ENCODE measurements at regions not wholly inside any gene's neighbourhood (a gene's known extent, or its start where the extent isn't known, plus 50 kb on each side); places are given as distances from the start of the nearest gene placed in this dataset.

DNA sequence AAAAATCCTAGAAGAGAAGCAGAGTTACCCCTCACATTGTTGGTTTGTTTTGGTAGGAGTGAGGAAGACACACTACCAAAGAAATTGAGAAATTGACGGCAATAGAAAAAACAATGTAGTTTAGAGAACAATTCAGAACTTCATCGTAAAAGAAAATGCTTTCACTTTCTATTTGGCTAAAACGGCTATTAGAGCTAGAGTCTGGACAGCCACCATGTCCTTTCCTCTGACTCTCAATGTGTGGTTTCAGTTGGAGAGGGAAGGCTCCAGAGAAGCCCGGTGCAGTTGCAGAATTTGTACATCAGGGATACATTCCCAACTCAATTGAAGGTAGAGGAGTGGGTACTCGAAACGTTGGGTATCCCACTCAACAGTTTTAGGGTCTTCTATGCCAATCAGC, 535.3 kb downstream of the GALC start:
- no peaks in the 10 kb centered on the region for H3K4me1 ChIP-seq
- 79% methylated on average over 6 of the region's 6 CpGs for WGBS, 2 donors
- DNase-seq, result no peak
- no peaks in the 10 kb centered on the region for H3K36me3 ChIP-seq
- H3K9me3 ChIP-seq, result no peaks in the 10 kb centered on the region
- TF ChIP-seq, protein P1, sequence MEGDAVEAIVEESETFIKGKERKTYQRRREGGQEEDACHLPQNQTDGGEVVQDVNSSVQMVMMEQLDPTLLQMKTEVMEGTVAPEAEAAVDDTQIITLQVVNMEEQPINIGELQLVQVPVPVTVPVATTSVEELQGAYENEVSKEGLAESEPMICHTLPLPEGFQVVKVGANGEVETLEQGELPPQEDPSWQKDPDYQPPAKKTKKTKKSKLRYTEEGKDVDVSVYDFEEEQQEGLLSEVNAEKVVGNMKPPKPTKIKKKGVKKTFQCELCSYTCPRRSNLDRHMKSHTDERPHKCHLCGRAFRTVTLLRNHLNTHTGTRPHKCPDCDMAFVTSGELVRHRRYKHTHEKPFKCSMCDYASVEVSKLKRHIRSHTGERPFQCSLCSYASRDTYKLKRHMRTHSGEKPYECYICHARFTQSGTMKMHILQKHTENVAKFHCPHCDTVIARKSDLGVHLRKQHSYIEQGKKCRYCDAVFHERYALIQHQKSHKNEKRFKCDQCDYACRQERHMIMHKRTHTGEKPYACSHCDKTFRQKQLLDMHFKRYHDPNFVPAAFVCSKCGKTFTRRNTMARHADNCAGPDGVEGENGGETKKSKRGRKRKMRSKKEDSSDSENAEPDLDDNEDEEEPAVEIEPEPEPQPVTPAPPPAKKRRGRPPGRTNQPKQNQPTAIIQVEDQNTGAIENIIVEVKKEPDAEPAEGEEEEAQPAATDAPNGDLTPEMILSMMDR (IDR thresholded peaks at IDR 0.05), result no peak
- no peak for TF ChIP-seq POLR2A (IDR thresholded peaks at IDR 0.05)
- intact Hi-C loops (cut with DNase I), result no loop called here
- H3K27ac ChIP-seq, result no peak overlapping the region
- no peak overlapping the region for H3K4me3 ChIP-seq (replicated peaks in 1 of 3)
- H3K27me3 ChIP-seq, result no peaks in the 10 kb centered on the region

DNA sequence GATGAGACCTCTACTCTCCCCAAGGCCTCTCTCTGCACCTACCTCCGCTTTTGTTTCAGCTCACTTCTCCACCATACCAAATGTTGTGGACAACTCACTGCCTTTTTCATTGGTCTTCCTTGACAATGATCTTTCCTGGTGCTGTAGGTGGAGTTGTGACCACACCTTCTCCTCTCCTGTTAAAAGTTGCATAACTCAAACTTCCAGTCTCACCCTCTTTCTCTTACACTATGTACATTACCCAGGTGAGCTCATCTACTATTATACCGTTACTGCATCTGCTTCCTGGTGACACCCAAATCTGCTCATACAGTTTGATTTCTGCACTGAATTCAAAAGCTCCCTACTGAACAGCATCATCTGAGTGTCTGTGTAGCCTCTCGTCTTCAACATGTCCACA, 542.8 kb downstream of the GALC start:
- H3K4me1 ChIP-seq, result no peaks in the 10 kb centered on the region
- no peak overlapping the region for H3K27ac ChIP-seq
- no peaks in the 10 kb centered on the region for H3K9me3 ChIP-seq
- intact Hi-C loops (cut with DNase I), result no loop called here
- 92 to 93% methylated on average over 3 of the region's 3 CpGs for WGBS, 2 donors
- no peaks in the 10 kb centered on the region for H3K27me3 ChIP-seq
- H3K4me3 ChIP-seq (replicated peaks in 1 of 3), result no peak overlapping the region
- TF ChIP-seq, protein P1 (IDR thresholded peaks at IDR 0.05), result no peak
- TF ChIP-seq POLR2A (IDR thresholded peaks at IDR 0.05), result no peak
- DNase-seq, result no peak
- H3K36me3 ChIP-seq, result no peaks in the 10 kb centered on the region

DNA sequence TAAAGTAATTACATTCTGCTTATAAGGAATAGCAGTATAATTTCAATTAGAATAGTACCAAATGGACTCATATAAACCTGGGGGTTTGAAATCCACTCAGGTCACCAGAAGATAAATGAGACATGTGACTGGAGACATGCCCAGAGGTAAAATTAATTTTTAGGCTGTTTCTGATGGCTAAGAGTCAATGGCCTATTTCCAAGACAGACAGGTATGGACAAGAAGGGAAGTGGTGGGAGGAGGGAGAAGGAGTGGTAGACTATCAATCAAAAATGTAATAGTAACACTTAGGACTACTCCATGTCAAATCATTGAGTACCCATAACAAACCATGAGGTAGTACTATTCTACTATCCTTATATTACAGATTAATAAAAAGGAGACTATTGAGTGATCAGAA, 544.0 kb downstream of the GALC start:
- intact Hi-C loops (cut with DNase I), result no loop called here

DNA sequence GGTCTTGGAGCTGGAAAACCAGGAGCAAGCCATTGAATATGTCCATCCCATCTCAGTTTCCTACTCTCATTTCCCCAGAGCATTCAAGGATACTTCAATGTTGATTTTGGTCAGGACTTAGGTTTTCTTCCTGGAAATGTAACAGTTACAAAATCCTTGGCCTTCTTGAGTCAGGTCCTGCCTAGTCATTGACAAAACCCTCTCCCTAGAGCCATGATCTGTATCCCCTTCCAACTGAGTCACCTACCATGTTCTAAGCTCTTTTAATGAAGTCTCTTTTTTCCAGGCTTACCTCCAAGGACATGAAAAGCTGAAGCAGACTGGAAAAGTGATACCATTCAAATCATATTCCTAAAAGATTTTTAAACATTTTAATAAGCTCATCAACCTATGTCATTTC, 549.2 kb downstream of the GALC start:
- H3K4me3 ChIP-seq (replicated peaks in 1 of 3), result no peak overlapping the region
- no peaks in the 10 kb centered on the region for H3K27me3 ChIP-seq
- no peak for DNase-seq
- TF ChIP-seq, protein P1 (IDR thresholded peaks at IDR 0.05), result no peak
- TF ChIP-seq POLR2A (IDR thresholded peaks at IDR 0.05), result no peak
- no peaks in the 10 kb centered on the region for H3K4me1 ChIP-seq
- no peak overlapping the region for H3K27ac ChIP-seq
- no peaks in the 10 kb centered on the region for H3K36me3 ChIP-seq
- H3K9me3 ChIP-seq, result no peaks in the 10 kb centered on the region
- intact Hi-C loops (cut with DNase I), result no loop called here

More for the DNA sequence above, 544.0 kb downstream of the GALC start:
- Histone ChIP-seq H3K27me3 (no peaks in the 10 kb centered on the region), H3K9me3 (no peaks in the 10 kb centered on the region), H3K4me1 (no peaks in the 10 kb centered on the region), H3K27ac (no peak overlapping the region), H3K4me3 (replicated peaks in 1 of 3) (no peak overlapping the region), H3K36me3 (no peaks in the 10 kb centered on the region)
- TF ChIP-seq POLR2A (IDR thresholded peaks at IDR 0.05), result no peak
- TF ChIP-seq, protein P1 (IDR thresholded peaks at IDR 0.05), result no peak
- DNase-seq, result no peak

DNA sequence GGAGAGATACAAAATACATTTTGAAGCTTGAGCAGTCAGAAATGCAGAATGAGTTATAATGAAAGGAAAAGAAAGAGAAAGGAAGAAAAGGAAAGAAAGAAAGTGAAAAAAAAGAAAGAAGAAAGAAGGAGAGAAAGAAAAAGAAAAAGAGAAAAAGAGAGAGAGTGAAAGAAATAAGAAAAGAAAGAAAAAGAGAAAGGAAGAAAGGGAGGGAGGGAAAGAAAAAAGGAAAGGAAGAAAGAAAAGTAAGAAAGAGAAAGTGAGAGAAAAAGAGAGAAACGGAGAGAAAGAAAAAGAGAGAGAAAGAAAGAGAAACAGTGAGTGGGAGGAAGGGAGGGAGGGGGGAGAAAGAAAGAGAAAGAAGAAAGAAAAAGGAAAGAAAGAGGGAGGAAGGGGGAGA, 549.9 kb downstream of the GALC start:
- WGBS, 2 donors, result 91 to 92% methylated on average over 1 of the region's 1 CpG
- no peaks in the 10 kb centered on the region for H3K36me3 ChIP-seq
- no peaks in the 10 kb centered on the region for H3K4me1 ChIP-seq
- H3K9me3 ChIP-seq, result no peaks in the 10 kb centered on the region
- no peak overlapping the region for H3K4me3 ChIP-seq (replicated peaks in 1 of 3)
- H3K27me3 ChIP-seq, result no peaks in the 10 kb centered on the region
- no peak for DNase-seq
- TF ChIP-seq POLR2A (IDR thresholded peaks at IDR 0.05), result no peak
- no peak overlapping the region for H3K27ac ChIP-seq
- intact Hi-C loops (cut with DNase I), result no loop called here

DNA sequence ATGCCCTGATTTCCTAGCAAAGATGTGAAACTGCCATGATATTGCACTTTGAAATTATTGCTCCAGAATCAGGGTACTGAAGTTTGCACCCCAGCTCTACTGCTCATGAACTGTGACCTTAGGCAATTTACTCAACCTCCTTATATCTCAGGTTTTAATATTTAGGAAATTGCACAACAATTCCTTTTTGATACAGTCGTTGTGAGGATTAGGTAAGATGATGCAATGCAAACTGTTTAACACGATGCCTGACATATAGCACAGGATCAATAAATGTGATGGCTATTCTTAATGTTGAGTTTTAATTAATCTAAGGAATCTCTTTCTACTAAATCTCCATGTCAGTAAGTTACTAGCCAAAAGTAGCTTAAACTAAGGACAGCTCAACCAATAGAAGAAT, 555.8 kb downstream of the GALC start:
- intact Hi-C loops (cut with DNase I), result no loop called here
- H3K9me3 ChIP-seq, result no peaks in the 10 kb centered on the region
- H3K4me3 ChIP-seq (replicated peaks in 1 of 3), result no peak overlapping the region
- 87 to 89% methylated on average over 2 of the region's 2 CpGs for WGBS, 2 donors
- TF ChIP-seq POLR2A (IDR thresholded peaks at IDR 0.05), result no peak
- TF ChIP-seq, protein P1 (IDR thresholded peaks at IDR 0.05), result no peak
- H3K27me3 ChIP-seq, result no peaks in the 10 kb centered on the region
- no peaks in the 10 kb centered on the region for H3K4me1 ChIP-seq
- DNase-seq, result no peak
- no peaks in the 10 kb centered on the region for H3K36me3 ChIP-seq
- H3K27ac ChIP-seq, result no peak overlapping the region

Data from thyroid gland (tissue), 4 donors.